Ascending aorta (tissue), 2 donors: ENCODE measurements at regions not wholly inside any gene's neighbourhood (a gene's known extent, or its start where the extent isn't known, plus 50 kb on each side); places are given as distances from the start of the nearest gene placed in this dataset.

ENCODE experiments used
- DNase-seq, 2 donors: peaks; one replicate each; pipeline ENCODE4 v3.0.0-alpha.2; 2019; ENCODE audit warnings: low spot score in 2 of 2
- H3K27ac ChIP-seq, 2 donors: fragments of 200-600 bp; sonication (generic); one replicate each; pipeline ENCODE4 v1.5.1; 2016 to 2017; ENCODE audit warnings: mild to moderate bottlenecking in 1 of 2
- H3K27me3 ChIP-seq: fragments of 200-600 bp; sonication (generic); one replicate; pipeline ENCODE4 v1.5.1; 2017
- H3K36me3 ChIP-seq, 2 donors: fragments of 200-600 bp; sonication (generic); one replicate each; pipeline ENCODE4 v1.5.1; 2016
- H3K4me1 ChIP-seq, 2 donors: fragments of 200-600 bp; sonication (generic); one replicate each; pipeline ENCODE4 v1.5.1; 2016 to 2017; ENCODE audit warnings: mild to moderate bottlenecking in 1 of 2
- H3K4me3 ChIP-seq, 2 donors: fragments of 200-600 bp; sonication (generic); one replicate each; pipeline ENCODE4 v1.5.1; 2016 to 2017; ENCODE audit warnings: mild to moderate bottlenecking in 1 of 2
- H3K9me3 ChIP-seq, 2 donors: fragments of 200-600 bp; sonication (generic); one replicate each; pipeline ENCODE4 v1.5.1; 2016
- CTCF ChIP-seq, 3 experiments: fragments of 200-600 bp in 2 of 3; fragments of 450-650 bp in 1 of 3; sonication (generic) in 2 of 3; IDR thresholded peaks; one replicate each; pipeline ENCODE4 v1.5.1; 2016 to 2019; ENCODE audit warnings: antibody characterized with exemption in 3 of 3, mild to moderate bottlenecking in 1 of 3, moderate library complexity in 1 of 3
- intact Hi-C: fragments of 100-400 bp; cut with DNase I; formaldehyde crosslinking; loops from one replicate; pipeline ENCODE4 v1.15.1; 2023

DNA sequence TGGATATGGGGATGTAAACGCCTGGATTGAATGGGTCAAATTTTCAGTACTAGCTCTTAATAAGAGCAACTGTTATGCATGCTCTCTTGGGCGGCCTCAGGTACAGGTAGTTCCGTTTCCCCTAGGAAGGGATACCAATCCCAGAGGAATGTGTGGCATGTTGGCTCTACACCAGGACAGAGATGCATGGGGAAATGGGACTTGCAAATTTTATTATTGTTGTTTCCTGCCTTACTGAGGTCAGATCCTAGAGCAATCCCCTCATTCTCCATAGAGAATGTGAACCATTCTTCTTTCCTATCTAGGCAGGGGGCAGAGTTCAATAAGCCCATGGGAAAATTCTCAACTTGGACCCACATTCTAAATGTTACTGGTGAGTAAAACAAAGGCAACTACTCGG is 361.8 kb upstream of the FGF16 start:
- Histone ChIP-seq H3K27ac (no peak overlapping the region), H3K27me3 (no peaks in the 10 kb centered on the region), H3K36me3 (no peaks in the 10 kb centered on the region), H3K9me3 (peaks cover 4 to 14% of the 10 kb centered on the region in 2 donors), H3K4me1 (peaks cover 0 to 12% of the 10 kb centered on the region in 2 donors), H3K4me3 (no peak overlapping the region)
- no peak for TF ChIP-seq CTCF (IDR thresholded peaks at IDR 0.05)
- intact Hi-C loops: loop anchor here (5.0 to 10.0 kb wide), 3 partner anchors 58 to 359 kb away; partner anchors contain the start of gene FGF16
- no peak for DNase-seq

DNA sequence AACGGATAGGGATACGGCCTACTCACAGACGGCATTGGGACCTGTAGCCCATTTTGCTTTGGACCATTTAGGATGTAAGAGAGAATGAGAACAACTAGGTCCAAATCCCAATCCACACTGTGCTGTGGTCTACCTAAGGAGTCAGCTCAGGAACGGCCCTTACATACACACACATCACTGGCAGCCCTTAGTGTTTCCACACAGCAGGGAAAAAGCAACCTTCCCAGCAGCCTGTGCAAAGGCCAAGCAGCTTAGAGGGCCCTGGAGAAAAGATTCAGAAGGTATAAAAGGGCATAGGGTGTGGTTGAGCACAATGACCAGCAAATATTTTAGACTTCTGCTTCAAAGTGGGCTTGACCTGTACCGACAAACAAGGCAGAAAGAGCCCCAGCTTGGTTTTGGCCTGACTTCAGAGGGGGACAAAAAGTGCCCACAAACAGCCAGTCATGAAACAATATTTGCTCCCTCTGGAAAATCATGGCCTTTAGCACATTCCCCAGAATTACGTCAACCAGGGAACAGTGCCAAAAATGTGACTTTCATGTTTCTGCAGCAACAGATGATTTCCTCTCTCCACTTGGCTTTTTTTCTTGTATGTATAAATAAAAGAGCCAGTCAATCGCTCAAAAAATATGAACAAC is 359.5 kb upstream of the FGF16 start:
- Histone ChIP-seq H3K36me3 (no peaks in the 10 kb centered on the region), H3K4me1 (peaks cover 0 to 12% of the 10 kb centered on the region in 2 donors), H3K27ac (peak overlapping the region; percentile 72 to 86), H3K27me3 (no peaks in the 10 kb centered on the region), H3K9me3 (no peaks in the 10 kb centered on the region), H3K4me3 (no peak overlapping the region)
- no peak for TF ChIP-seq CTCF (IDR thresholded peaks at IDR 0.05)
- DNase-seq: peak in 1 of 2 donors; percentile 89
- intact Hi-C loops: loop anchor here (5.0 to 10.0 kb wide), 3 partner anchors 60 to 357 kb away; partner anchors contain the start of gene FGF16

DNA sequence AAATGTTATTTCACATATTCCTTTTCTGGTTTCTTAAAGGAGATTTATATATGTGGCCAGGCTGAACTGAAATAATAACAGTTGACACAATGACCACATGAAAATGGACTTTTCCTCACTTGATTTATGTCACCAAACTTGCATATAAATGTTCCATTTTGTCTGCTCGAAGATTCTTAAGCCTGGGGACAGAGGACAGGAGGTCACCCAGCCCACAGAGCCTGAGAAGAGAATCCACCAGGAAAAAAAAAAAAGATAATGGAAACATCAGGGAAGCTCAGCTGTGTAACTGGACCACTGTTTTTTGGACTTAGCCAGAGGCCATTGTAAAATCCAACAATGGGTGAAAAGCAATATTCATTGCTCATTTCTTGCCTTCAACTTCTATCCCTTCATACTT is 359.0 kb upstream of the FGF16 start:
- no peak for TF ChIP-seq CTCF (IDR thresholded peaks at IDR 0.05)
- H3K36me3 ChIP-seq: no peaks in the 10 kb centered on the region
- no peaks in the 10 kb centered on the region for H3K27me3 ChIP-seq
- H3K27ac ChIP-seq: peak overlapping the region; percentile 40 to 86
- H3K4me3 ChIP-seq: no peak overlapping the region
- H3K4me1 ChIP-seq: peaks cover 0 to 12% of the 10 kb centered on the region in 2 donors
- DNase-seq: no peak
- H3K9me3 ChIP-seq: no peaks in the 10 kb centered on the region
- intact Hi-C loops: loop anchor here (5.0 to 10.0 kb wide), 3 partner anchors 61 to 357 kb away; partner anchors contain the start of gene FGF16

DNA sequence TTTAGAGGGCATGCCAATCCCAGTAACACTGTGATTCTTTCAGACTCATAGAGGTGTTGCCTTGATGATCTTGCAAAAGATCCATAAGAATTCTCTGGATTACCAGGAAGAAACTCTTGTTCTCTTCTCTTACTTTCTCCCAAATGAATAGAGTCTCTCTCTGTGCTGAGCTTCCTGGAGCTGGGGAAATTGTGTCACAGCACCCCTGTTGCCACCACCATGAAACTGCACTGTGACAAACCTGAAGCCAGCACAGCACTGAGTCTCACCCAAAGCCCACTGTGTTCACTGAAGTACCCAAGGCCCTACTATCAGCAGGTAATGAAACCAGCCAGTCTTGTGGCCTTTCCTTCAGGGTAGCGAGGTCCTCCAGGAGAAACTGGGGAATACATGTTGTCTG is 332.7 kb upstream of the FGF16 start:
- H3K9me3 ChIP-seq: no peaks in the 10 kb centered on the region
- no peak overlapping the region for H3K27ac ChIP-seq
- H3K27me3 ChIP-seq: no peaks in the 10 kb centered on the region
- intact Hi-C loops: no loop called here
- DNase-seq: no peak
- no peak for TF ChIP-seq CTCF (IDR thresholded peaks at IDR 0.05)
- no peaks in the 10 kb centered on the region for H3K4me1 ChIP-seq
- no peak overlapping the region for H3K4me3 ChIP-seq
- H3K36me3 ChIP-seq: no peaks in the 10 kb centered on the region

- TF ChIP-seq CTCF (IDR thresholded peaks at IDR 0.05): no peak
- intact Hi-C loops: no loop called here
These were observed 328.5 kb upstream of the FGF16 start for GRCh38 chrX:77118686-77119085.

More at GRCh38 chrX:77118686-77119085, 328.5 kb upstream of the FGF16 start:
- Histone ChIP-seq H3K36me3 (no peaks in the 10 kb centered on the region), H3K4me1 (no peaks in the 10 kb centered on the region), H3K27ac (no peak overlapping the region), H3K4me3 (no peak overlapping the region), H3K9me3 (no peaks in the 10 kb centered on the region), H3K27me3 (no peaks in the 10 kb centered on the region)
- no peak for DNase-seq
